Pons (tissue), 1 donor: ENCODE measurements at regions not wholly inside any gene's neighbourhood (a gene's known extent, or its start where the extent isn't known, plus 50 kb on each side); places are given as distances from the start of the nearest gene placed in this dataset.
"Not testable (repeated sequence)": the region's sequence is repeated elsewhere in the genome, so short reads cannot be mapped to it uniquely, and the experiment has no call there.

Experiments used
- DNase-seq: peaks from one replicate; pipeline ENCODE4 v3.0.0-alpha.2; 2016; ENCODE audit warnings: low spot score

GRCh38 chr7:17440025-17440784 lies 141.8 kb downstream of the AHR start:
- not testable (repeated sequence) for DNase-seq

- DNase-seq: no peak
These were observed 142.4 kb downstream of the AHR start for GRCh38 chr7:17440831-17441230.

GRCh38 chr7:17441557-17441956 lies 143.1 kb downstream of the AHR start:
- no peak for DNase-seq

- DNase-seq: no peak
These were observed 145.7 kb downstream of the AHR start for GRCh38 chr7:17444151-17444550.

- no peak for DNase-seq
These were observed 146.2 kb downstream of the AHR start for GRCh38 chr7:17444673-17445072.

- no peak for DNase-seq
These were observed 147.9 kb downstream of the AHR start for GRCh38 chr7:17446340-17446739.

GRCh38 chr7:17447728-17448478 lies 149.5 kb downstream of the AHR start:
- DNase-seq: no peak

GRCh38 chr7:17448479-17449423 lies 150.3 kb downstream of the AHR start:
- DNase-seq: no peak

GRCh38 chr7:17456541-17456940 lies 158.1 kb downstream of the AHR start:
- DNase-seq: no peak

GRCh38 chr7:17460001-17460400 lies 161.5 kb downstream of the AHR start:
- DNase-seq: no peak

GRCh38 chr7:17460665-17461064 lies 162.2 kb downstream of the AHR start:
- DNase-seq: no peak

- no peak for DNase-seq
These were observed 163.7 kb downstream of the AHR start for GRCh38 chr7:17462131-17462631.

GRCh38 chr7:17463511-17464085 lies 165.1 kb downstream of the AHR start:
- DNase-seq: no peak

GRCh38 chr7:17466216-17466615 lies 167.8 kb downstream of the AHR start:
- no peak for DNase-seq

- DNase-seq: no peak
These were observed 169.0 kb downstream of the AHR start for GRCh38 chr7:17467386-17467945.

- DNase-seq: no peak
These were observed 172.9 kb downstream of the AHR start for GRCh38 chr7:17471325-17471724.

- DNase-seq: no peak
These were observed 174.1 kb downstream of the AHR start for GRCh38 chr7:17472518-17472917.

- no peak for DNase-seq
These were observed 174.5 kb downstream of the AHR start for GRCh38 chr7:17472939-17473338.

GRCh38 chr7:17474724-17475344 lies 176.4 kb downstream of the AHR start:
- no peak for DNase-seq

- DNase-seq: no peak
These were observed 178.7 kb downstream of the AHR start for GRCh38 chr7:17477182-17477581.

- no peak for DNase-seq
These were observed 182.7 kb downstream of the AHR start for GRCh38 chr7:17481118-17481517.
